CD4-positive, alpha-beta T cell (primary cell): ENCODE measurements at regions not wholly inside any gene's neighbourhood (a gene's known extent, or its start where the extent isn't known, plus 50 kb on each side); places are given as distances from the start of the nearest gene placed in this dataset.

Experiments
- ATAC-seq: fragments of 200-7000 bp; cut with Tn5 transposase; one replicate; pipeline ENCODE4 v1.10.0; 2022; ENCODE audit warnings: mild to moderate bottlenecking; ENCODE audit not compliant: poor library complexity
- CTCF ChIA-PET: fragments of 350-600 bp; sonication (Branson Sonifier 250); formaldehyde crosslinking; loops from one replicate; lab custom pipeline; 2021; ENCODE audit warnings: antibody characterized with exemption, inconsistent platforms; lab: Charles Lee
- POLR2A ChIA-PET: fragments of 350-600 bp; sonication (Branson Sonifier 250); formaldehyde crosslinking; loops from one replicate; lab custom pipeline; 2021; ENCODE audit warnings: antibody characterized with exemption, inconsistent platforms; lab: Charles Lee
- DNase-seq, 14 experiments: peaks; one replicate each; pipeline ENCODE4 v3.0.0-alpha.2; 2013 to 2020; ENCODE audit warnings: mixed read lengths in 2 of 14
- H3K27ac ChIP-seq, 2 donors: one replicate each; pipeline versions ENCODE4 v1.5.1 to v1.7.0; 2013; ENCODE audit warnings: low read length in 2 of 2, low read depth in 1 of 2, mild to moderate bottlenecking in 1 of 2
- H3K27me3 ChIP-seq, 2 experiments: 1 replicate in 1 of 2; 2 replicates in 1 of 2; pipeline versions ENCODE4 v1.6.1 to v1.7.0; 2013; ENCODE audit warnings: low read length in 2 of 2, control low read depth in 1 of 2, mild to moderate bottlenecking in 1 of 2, moderate library complexity in 1 of 2; ENCODE audit not compliant: insufficient read depth in 2 of 2, control insufficient read depth in 1 of 2
- H3K36me3 ChIP-seq: one replicate; pipeline ENCODE4 v1.6.1; 2013; ENCODE audit warnings: low read length, control low read depth; ENCODE audit not compliant: insufficient read depth
- H3K4me1 ChIP-seq: one replicate; pipeline ENCODE4 v1.6.1; 2013; ENCODE audit warnings: low read length, control low read depth; ENCODE audit not compliant: insufficient read depth
- H3K4me3 ChIP-seq: one replicate; pipeline ENCODE4 v1.5.1; 2013; ENCODE audit warnings: mild to moderate bottlenecking, low read length, moderate library complexity
- H3K9me3 ChIP-seq, 2 experiments: 1 replicate in 1 of 2; 2 replicates in 1 of 2; pipeline versions ENCODE4 v1.6.1 to v1.7.0; 2013; ENCODE audit warnings: low read length in 2 of 2, mild to moderate bottlenecking in 2 of 2, control low read depth in 1 of 2, moderate library complexity in 1 of 2; ENCODE audit not compliant: control insufficient read depth in 1 of 2, insufficient read depth in 1 of 2
- H3K27ac Mint-ChIP-seq: one replicate; pipeline ENCODE4 v1.8.0; 2020; ENCODE audit warnings: mixed read lengths
- H3K27me3 Mint-ChIP-seq: one replicate; pipeline ENCODE4 v1.8.0; 2021; ENCODE audit warnings: mixed read lengths
- H3K36me3 Mint-ChIP-seq: one replicate; pipeline ENCODE4 v1.8.0; 2021; ENCODE audit warnings: low read depth, mixed read lengths
- H3K4me1 Mint-ChIP-seq: one replicate; pipeline ENCODE4 v1.8.0; 2021; ENCODE audit warnings: low read depth, mixed read lengths
- H3K4me3 Mint-ChIP-seq: one replicate; pipeline ENCODE4 v1.8.0; 2020; ENCODE audit warnings: mild to moderate bottlenecking, mixed read lengths
- H3K9me3 Mint-ChIP-seq: one replicate; pipeline ENCODE4 v1.8.0; 2020; ENCODE audit warnings: mixed read lengths
- CTCF ChIP-seq: fragments of 200-600 bp; IDR thresholded peaks from one replicate; pipeline ENCODE4 v1.8.0; 2022; ENCODE audit warnings: antibody characterized with exemption, mild to moderate bottlenecking
- intact Hi-C, 2 experiments: fragments of 100-400 bp; cut with DNase I in 1 of 2; cut with micrococcal nuclease in 1 of 2; formaldehyde crosslinking; loops; one replicate each; pipeline versions ENCODE4 v1.15.1 to v1.9.0; 2023 to 2025; cut with DNase I, micrococcal nuclease

- POLR2A ChIA-PET = no interaction called here
- no peaks in the 10 kb centered on the region for H3K4me1 Mint-ChIP-seq
These were observed 432.2 kb upstream of the SPRED2 start for GRCh38 chr2:65864619-65865018.

DNA sequence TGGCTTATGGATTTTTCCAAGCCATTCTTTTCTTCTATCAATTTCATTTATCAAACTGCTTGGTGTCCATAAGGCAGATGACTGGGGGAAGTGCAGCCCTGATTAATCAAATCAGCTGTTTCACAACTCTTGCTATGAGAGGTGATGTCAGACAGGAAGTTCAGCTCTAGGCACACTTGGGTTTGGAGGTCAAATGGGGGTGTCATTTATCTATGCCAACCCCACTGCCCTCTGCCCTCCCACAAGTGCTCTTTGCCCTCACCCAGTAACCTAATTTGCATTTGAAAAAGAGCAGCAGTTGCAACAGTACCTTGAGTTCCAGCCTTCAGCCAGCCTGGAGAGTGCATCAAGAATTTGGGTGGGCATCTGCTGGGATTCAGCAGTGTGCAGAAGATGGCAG lies 431.3 kb upstream of the SPRED2 start:
- Mint-ChIP-seq H3K4me1 (no peaks in the 10 kb centered on the region), H3K36me3 (no peaks in the 10 kb centered on the region), H3K27me3 (peaks cover 20% of the 10 kb centered on the region), H3K9me3 (no peaks in the 10 kb centered on the region), H3K27ac (no peak overlapping the region), H3K4me3 (no peak overlapping the region)
- DNase-seq = no peak
- ATAC-seq = no peak
- Histone ChIP-seq H3K27me3 (no peaks in the 10 kb centered on the region), H3K4me3 (no peak overlapping the region), H3K36me3 (no peaks in the 10 kb centered on the region), H3K4me1 (no peaks in the 10 kb centered on the region), H3K9me3 (no peaks in the 10 kb centered on the region), H3K27ac (no peak overlapping the region)
- CTCF ChIA-PET = no interaction called here
- POLR2A ChIA-PET = no interaction called here
- intact Hi-C loops = no loop called here
- TF ChIP-seq CTCF = no peak

More at GRCh38 chr2:65864619-65865018, 432.2 kb upstream of the SPRED2 start:
- H3K27me3 ChIP-seq = no peaks in the 10 kb centered on the region
- H3K4me3 Mint-ChIP-seq = no peak overlapping the region
- H3K9me3 Mint-ChIP-seq = no peaks in the 10 kb centered on the region
- H3K4me1 ChIP-seq = no peaks in the 10 kb centered on the region
- H3K9me3 ChIP-seq = no peaks in the 10 kb centered on the region
- H3K27ac Mint-ChIP-seq = no peak overlapping the region
- H3K27ac ChIP-seq = no peak overlapping the region
- H3K36me3 Mint-ChIP-seq = no peaks in the 10 kb centered on the region
- DNase-seq (no peak), ATAC-seq (no peak)
- H3K36me3 ChIP-seq = no peaks in the 10 kb centered on the region
- TF ChIP-seq CTCF = no peak
- CTCF ChIA-PET = no interaction called here
- intact Hi-C loops = no loop called here
- H3K4me3 ChIP-seq = no peak overlapping the region
- peaks cover 23% of the 10 kb centered on the region for H3K27me3 Mint-ChIP-seq

GRCh38 chr2:65856928-65857327 lies 424.5 kb upstream of the SPRED2 start:
- DNase-seq = no peak
- intact Hi-C loops = no loop called here
- Histone ChIP-seq H3K4me3 (no peak overlapping the region), H3K27me3 (no peaks in the 10 kb centered on the region), H3K27ac (no peak overlapping the region), H3K4me1 (no peaks in the 10 kb centered on the region), H3K9me3 (no peaks in the 10 kb centered on the region), H3K36me3 (no peaks in the 10 kb centered on the region)
- ChIA-PET CTCF (no interaction called here), POLR2A (no interaction called here)
- Mint-ChIP-seq H3K36me3 (no peaks in the 10 kb centered on the region), H3K4me3 (no peak overlapping the region), H3K27ac (no peak overlapping the region), H3K4me1 (no peaks in the 10 kb centered on the region), H3K9me3 (no peaks in the 10 kb centered on the region), H3K27me3 (no peaks in the 10 kb centered on the region)
- TF ChIP-seq CTCF = no peak
- no peak for ATAC-seq
